ENCODE measurements at regions not wholly inside any gene's neighbourhood (a gene's known extent, or its start where the extent isn't known, plus 50 kb on each side); places are given as distances from the start of the nearest gene placed in this dataset.
"Not testable (repeated sequence)": the region's sequence is repeated elsewhere in the genome, so short reads cannot be mapped to it uniquely, and the experiment has no call there.

DNA sequence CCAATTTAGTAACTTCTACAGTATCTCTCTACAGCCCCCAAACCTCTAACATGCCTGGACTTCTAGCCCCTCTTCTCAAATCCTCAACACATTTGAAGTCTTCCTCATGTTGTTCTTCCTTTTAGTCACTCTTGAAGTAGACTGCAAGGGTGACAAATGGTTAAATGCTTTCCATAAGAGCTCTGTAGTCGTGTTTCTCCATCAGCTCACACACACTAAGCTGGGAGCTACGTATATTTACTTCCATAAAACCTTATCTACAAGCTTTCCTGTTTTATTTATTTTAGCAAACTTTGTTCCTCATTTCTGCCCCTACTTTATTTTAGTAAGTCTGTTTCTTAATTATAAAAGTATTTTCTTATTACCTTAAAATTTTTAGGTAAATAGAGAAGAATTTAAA lies 49.9 kb upstream of the NOTCH2NLA start:
- not testable (repeated sequence) for H3K4me3 ChIP-seq (ENCODE audit: low read depth, low read length); H3K9me3 ChIP-seq (ENCODE audit: control insufficient read depth, low read length); H3K27me3 ChIP-seq (ENCODE audit: control insufficient read depth, insufficient read depth, low read length); H3K4me1 ChIP-seq; H3K9ac ChIP-seq; H2AFZ ChIP-seq; H3K36me3 ChIP-seq (ENCODE audit: control insufficient read depth, insufficient read depth, low read length); H3K27ac ChIP-seq; H3K4me2 ChIP-seq (ENCODE audit: low read length); H3K79me2 ChIP-seq

All from parathyroid adenoma (tissue), 2 donors.